GM12878 (cell line): ENCODE measurements at regions not wholly inside any gene's neighbourhood (a gene's known extent, or its start where the extent isn't known, plus 50 kb on each side); places are given as distances from the start of the nearest gene placed in this dataset.

ENCODE experiments used
- ATAC-seq: fragments of 200-7000 bp; cut with Tn5 transposase; 3 replicates; pipeline ENCODE4 v1.9.1; 2020; ENCODE audit warnings: mild to moderate bottlenecking, moderate library complexity
- BruUV-seq: library from RNA; stranded (reverse); fragments of 400-500 nt; replicated peaks from 2 replicates; lab custom pipeline; 2021; lab: Mats Ljungman, UMichigan
- CTCF ChIA-PET: fragments of 300-600 bp; sonication (Branson Sonifier 250); formaldehyde crosslinking; extraction: SDS; loops from one replicate; lab custom pipeline; 2021; ENCODE audit warnings: inconsistent platforms; lab: Yijun Ruan, JAX
- POLR2A ChIA-PET: fragments of 350-600 bp; formaldehyde crosslinking; extraction: SDS; loops from one replicate; lab custom pipeline; 2021; ENCODE audit warnings: inconsistent platforms; lab: Charles Lee
- RAD21 ChIA-PET: fragments of 300-600 bp; sonication (Branson Sonifier 250); formaldehyde crosslinking; loops from one replicate; lab custom pipeline; 2023; ENCODE audit warnings: antibody characterized with exemption; ENCODE audit not compliant: unreplicated experiment; lab: Charles Lee
- SMC1A ChIA-PET: fragments of 300-600 bp; sonication (Branson Sonifier 250); formaldehyde crosslinking; loops from one replicate; lab custom pipeline; 2023; ENCODE audit not compliant: unreplicated experiment, uncharacterized antibody; lab: Charles Lee
- DNase-seq: peaks from one replicate; pipeline ENCODE4 v3.0.0-alpha.2; 2011; ENCODE audit warnings: low read depth, low spot score
- FAIRE-seq: peaks from 3 replicates; lab custom pipeline; 2011; peaks lifted over from hg19 to GRCh38; lab: Jason Lieb, UNC
- H2AFZ ChIP-seq: 2 replicates; pipeline ENCODE4 v1.6.0; 2011; ENCODE audit warnings: low read depth, low read length, control low read depth; ENCODE audit not compliant: control insufficient read depth
- H3K27ac ChIP-seq: 2 replicates; pipeline ENCODE4 v1.5.1; 2011; ENCODE audit warnings: control low read depth; ENCODE audit not compliant: control insufficient read depth, insufficient read depth
- H3K27me3 ChIP-seq, 2 experiments: replicated peaks in 1 of 2; 2 replicates each; pipeline versions ENCODE4 v1.6.0 to v1.6.1; 2011; ENCODE audit warnings: low read length in 1 of 2; ENCODE audit not compliant: control insufficient read depth in 2 of 2, insufficient read depth in 2 of 2
- H3K36me3 ChIP-seq, 2 experiments: 2 replicates each; pipeline ENCODE4 v1.5.1; 2011; ENCODE audit warnings: low read length in 1 of 2; ENCODE audit not compliant: control insufficient read depth in 2 of 2, insufficient read depth in 2 of 2
- H3K4me1 ChIP-seq: 2 replicates; pipeline ENCODE4 v1.6.1; 2011; ENCODE audit warnings: mild to moderate bottlenecking, low read length, moderate library complexity, mixed read lengths; ENCODE audit not compliant: control insufficient read depth, insufficient read depth
- H3K4me2 ChIP-seq: 2 replicates; pipeline ENCODE4 v1.6.0; 2011; ENCODE audit warnings: control low read depth; ENCODE audit not compliant: control insufficient read depth, insufficient read depth
- H3K4me3 ChIP-seq: fragments of 200-600 bp; sonication (generic); 2 replicates; pipeline ENCODE4 v1.5.1; 2016
- H3K79me2 ChIP-seq: 2 replicates; pipeline ENCODE4 v1.6.0; 2011; ENCODE audit warnings: low read length; ENCODE audit not compliant: control insufficient read depth, insufficient read depth
- H3K9ac ChIP-seq: 2 replicates; pipeline ENCODE4 v1.8.0; 2011; ENCODE audit warnings: low read length, control low read depth, mixed read lengths; ENCODE audit not compliant: control insufficient read depth, insufficient read depth
- H3K9me3 ChIP-seq: replicated peaks from 3 replicates; pipeline ENCODE4 v1.5.1; 2011; ENCODE audit warnings: mild to moderate bottlenecking, low read length; ENCODE audit not compliant: control insufficient read depth, insufficient read depth
- H4K20me1 ChIP-seq: 2 replicates; pipeline ENCODE4 v1.6.0; 2011; ENCODE audit not compliant: control insufficient read depth, insufficient read depth
- BRCA1 ChIP-seq: IDR thresholded peaks from 2 replicates; pipeline ENCODE4 v1.6.1; 2011; ENCODE audit warnings: low read depth, low read length, improper control_type of control experiment
- EP300 ChIP-seq, 2 experiments: fragments of 150-350 bp in 1 of 2; IDR thresholded peaks; 2 replicates each; pipeline ENCODE4 v1.6.1; 2011 to 2012; ENCODE audit warnings: low read depth in 2 of 2, low read length in 2 of 2, borderline replicate concordance in 1 of 2, improper control_type of control experiment in 1 of 2, inconsistent platforms in 1 of 2; ENCODE audit not compliant: control insufficient read depth in 1 of 2
- IRF4 ChIP-seq: IDR thresholded peaks from 2 replicates; pipeline ENCODE4 v1.6.1; 2011; ENCODE audit warnings: low read depth, low read length
- KLF5 ChIP-seq: fragments of 450-650 bp; IDR thresholded peaks from 2 replicates; pipeline ENCODE4 v1.6.1; 2014; ENCODE audit warnings: mild to moderate bottlenecking; ENCODE audit not compliant: partially characterized antibody
- MYB ChIP-seq: fragments of 150-350 bp; IDR thresholded peaks from 2 replicates; pipeline ENCODE4 v1.6.1; 2014; ENCODE audit warnings: mild to moderate bottlenecking, low read depth, low read length, borderline replicate concordance
- MYC ChIP-seq: IDR thresholded peaks from 2 replicates; pipeline ENCODE4 v1.6.1; 2011; ENCODE audit warnings: mild to moderate bottlenecking, low read length, moderate library complexity, inconsistent platforms; ENCODE audit not compliant: insufficient read depth, insufficient replicate concordance, insufficient read length, severe bottlenecking
- NFXL1 ChIP-seq: fragments of 450-650 bp; IDR thresholded peaks from 2 replicates; pipeline ENCODE4 v1.6.1; 2017; ENCODE audit warnings: antibody characterized with exemption, mild to moderate bottlenecking, borderline replicate concordance
- POLR2AphosphoS5 ChIP-seq: IDR thresholded peaks from 2 replicates; pipeline ENCODE4 v1.6.1; 2011; ENCODE audit warnings: mild to moderate bottlenecking, low read length, inconsistent platforms
- SUZ12 ChIP-seq: fragments of 200-600 bp; sonication (generic); IDR thresholded peaks from one replicate; pipeline ENCODE4 v1.6.1; 2018; ENCODE audit warnings: antibody characterized with exemption, mild to moderate bottlenecking; ENCODE audit not compliant: unreplicated experiment
- TCF7 ChIP-seq: IDR thresholded peaks from 2 replicates; pipeline ENCODE4 v1.6.1; 2014; ENCODE audit warnings: antibody characterized with exemption, borderline replicate concordance
- ZNF217 ChIP-seq: fragments of 450-650 bp; IDR thresholded peaks from 2 replicates; pipeline ENCODE4 v1.6.1; 2017; ENCODE audit warnings: antibody characterized with exemption, mild to moderate bottlenecking
- WGBS: methylation state at CpG from one replicate; pipeline ENCODE4 v1.1.6; 2016; ENCODE audit warnings: low lambda C conversion rate; ENCODE audit not compliant: insufficient replicate concordance, insufficient coverage; ENCODE audit errors: missing lambda C conversion rate; 5-methylcytosine and 5-hydroxymethylcytosine counted together
- in situ Hi-C: fragments of 300-500 bp; cut with MboI; formaldehyde crosslinking; loops from 9 replicates; pipeline ENCODE4 v1.14.3; 2018; ENCODE audit warnings: mixed read lengths
- intact Hi-C: fragments of 100-400 bp; cut with micrococcal nuclease; formaldehyde crosslinking; loops from one replicate; pipeline ENCODE4 v1.14.2; 2022; ENCODE audit not compliant: unreplicated experiment
- TF ChIP-seq, protein P1 (sequence below): IDR thresholded peaks from 2 replicates; pipeline ENCODE4 v1.6.1; 2011; ENCODE audit warnings: borderline replicate concordance, low read depth, mild to moderate bottlenecking, moderate library complexity, mixed read lengths, low read length; ENCODE audit not compliant: insufficient read depth; ENCODE audit errors: extremely low read length
- TF ChIP-seq, protein P2 (sequence below): fragments of 450-650 bp; IDR thresholded peaks from 2 replicates; pipeline ENCODE4 v1.6.1; 2017; ENCODE audit warnings: antibody characterized with exemption, mild to moderate bottlenecking, moderate library complexity
- TF ChIP-seq, protein P3 (sequence below): IDR thresholded peaks from 2 replicates; pipeline ENCODE4 v1.6.1; 2011; ENCODE audit warnings: mild to moderate bottlenecking, low read depth, low read length, moderate library complexity; ENCODE audit not compliant: insufficient replicate concordance
- TF ChIP-seq, protein P4 (sequence below): fragments of 450-650 bp; IDR thresholded peaks from 2 replicates; pipeline ENCODE4 v1.6.1; 2017; ENCODE audit warnings: mild to moderate bottlenecking, moderate library complexity

DNA sequence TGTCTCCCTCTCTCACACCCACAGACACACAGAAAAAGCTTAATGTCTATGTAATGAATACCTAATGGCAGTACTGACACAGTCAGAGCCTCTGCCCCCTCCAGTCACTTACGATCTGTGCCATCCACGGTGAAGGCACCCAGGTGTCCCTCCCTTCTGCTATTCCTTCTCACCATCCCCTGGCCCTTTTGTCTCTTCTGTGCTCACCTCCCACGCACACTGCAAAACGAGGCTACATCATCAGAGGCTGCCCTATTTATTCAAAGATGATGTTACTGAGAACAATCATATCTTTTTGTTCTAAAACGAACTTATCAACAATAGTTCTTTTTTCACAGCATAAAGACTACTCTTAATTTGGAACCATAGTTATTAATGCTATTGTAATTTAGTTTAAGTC lies 246.9 kb upstream of the MKLN1 start:
- FAIRE-seq (no peak), DNase-seq (no peak)
- no peaks in the 10 kb centered on the region; the same call in 2 of the 3 replicates for H3K9me3 ChIP-seq
- H3K4me1 ChIP-seq, result no peaks in the 10 kb centered on the region
- no peaks in the 10 kb centered on the region for H4K20me1 ChIP-seq
- SMC1A ChIA-PET, result no interaction called here
- POLR2A ChIA-PET, result no interaction called here
- WGBS, result 87% methylated on average over 5 of the region's 5 CpGs
- H3K27ac ChIP-seq, result no peak overlapping the region
- peaks cover 4 to 7% of the 10 kb centered on the region in 2 experiments for H3K36me3 ChIP-seq
- TF ChIP-seq POLR2AphosphoS5 (no peak; the same call in 1 of the 2 replicates), KLF5 (no peak), EP300 (IDR thresholded peaks at IDR 0.05; ENCODE audit: borderline replicate concordance in 1 of 2, control insufficient read depth in 1 of 2, low read depth in 2 of 2, low read length in 2 of 2) (no peak), IRF4 (no peak), ZNF217 (no peak), NFXL1 (no peak), TCF7 (no peak), MYB (no peak), BRCA1 (no peak), MYC (no peak), SUZ12 (no peak)
- TF ChIP-seq, protein P1, sequence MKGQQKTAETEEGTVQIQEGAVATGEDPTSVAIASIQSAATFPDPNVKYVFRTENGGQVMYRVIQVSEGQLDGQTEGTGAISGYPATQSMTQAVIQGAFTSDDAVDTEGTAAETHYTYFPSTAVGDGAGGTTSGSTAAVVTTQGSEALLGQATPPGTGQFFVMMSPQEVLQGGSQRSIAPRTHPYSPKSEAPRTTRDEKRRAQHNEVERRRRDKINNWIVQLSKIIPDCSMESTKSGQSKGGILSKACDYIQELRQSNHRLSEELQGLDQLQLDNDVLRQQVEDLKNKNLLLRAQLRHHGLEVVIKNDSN, result no peak
- TF ChIP-seq, protein P2, sequence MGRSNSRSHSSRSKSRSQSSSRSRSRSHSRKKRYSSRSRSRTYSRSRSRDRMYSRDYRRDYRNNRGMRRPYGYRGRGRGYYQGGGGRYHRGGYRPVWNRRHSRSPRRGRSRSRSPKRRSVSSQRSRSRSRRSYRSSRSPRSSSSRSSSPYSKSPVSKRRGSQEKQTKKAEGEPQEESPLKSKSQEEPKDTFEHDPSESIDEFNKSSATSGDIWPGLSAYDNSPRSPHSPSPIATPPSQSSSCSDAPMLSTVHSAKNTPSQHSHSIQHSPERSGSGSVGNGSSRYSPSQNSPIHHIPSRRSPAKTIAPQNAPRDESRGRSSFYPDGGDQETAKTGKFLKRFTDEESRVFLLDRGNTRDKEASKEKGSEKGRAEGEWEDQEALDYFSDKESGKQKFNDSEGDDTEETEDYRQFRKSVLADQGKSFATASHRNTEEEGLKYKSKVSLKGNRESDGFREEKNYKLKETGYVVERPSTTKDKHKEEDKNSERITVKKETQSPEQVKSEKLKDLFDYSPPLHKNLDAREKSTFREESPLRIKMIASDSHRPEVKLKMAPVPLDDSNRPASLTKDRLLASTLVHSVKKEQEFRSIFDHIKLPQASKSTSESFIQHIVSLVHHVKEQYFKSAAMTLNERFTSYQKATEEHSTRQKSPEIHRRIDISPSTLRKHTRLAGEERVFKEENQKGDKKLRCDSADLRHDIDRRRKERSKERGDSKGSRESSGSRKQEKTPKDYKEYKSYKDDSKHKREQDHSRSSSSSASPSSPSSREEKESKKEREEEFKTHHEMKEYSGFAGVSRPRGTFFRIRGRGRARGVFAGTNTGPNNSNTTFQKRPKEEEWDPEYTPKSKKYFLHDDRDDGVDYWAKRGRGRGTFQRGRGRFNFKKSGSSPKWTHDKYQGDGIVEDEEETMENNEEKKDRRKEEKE, result no peak
- TF ChIP-seq, protein P3, sequence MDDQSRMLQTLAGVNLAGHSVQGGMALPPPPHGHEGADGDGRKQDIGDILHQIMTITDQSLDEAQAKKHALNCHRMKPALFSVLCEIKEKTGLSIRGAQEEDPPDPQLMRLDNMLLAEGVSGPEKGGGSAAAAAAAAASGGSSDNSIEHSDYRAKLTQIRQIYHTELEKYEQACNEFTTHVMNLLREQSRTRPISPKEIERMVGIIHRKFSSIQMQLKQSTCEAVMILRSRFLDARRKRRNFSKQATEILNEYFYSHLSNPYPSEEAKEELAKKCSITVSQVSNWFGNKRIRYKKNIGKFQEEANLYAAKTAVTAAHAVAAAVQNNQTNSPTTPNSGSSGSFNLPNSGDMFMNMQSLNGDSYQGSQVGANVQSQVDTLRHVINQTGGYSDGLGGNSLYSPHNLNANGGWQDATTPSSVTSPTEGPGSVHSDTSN, result no peak
- TF ChIP-seq, protein P4, sequence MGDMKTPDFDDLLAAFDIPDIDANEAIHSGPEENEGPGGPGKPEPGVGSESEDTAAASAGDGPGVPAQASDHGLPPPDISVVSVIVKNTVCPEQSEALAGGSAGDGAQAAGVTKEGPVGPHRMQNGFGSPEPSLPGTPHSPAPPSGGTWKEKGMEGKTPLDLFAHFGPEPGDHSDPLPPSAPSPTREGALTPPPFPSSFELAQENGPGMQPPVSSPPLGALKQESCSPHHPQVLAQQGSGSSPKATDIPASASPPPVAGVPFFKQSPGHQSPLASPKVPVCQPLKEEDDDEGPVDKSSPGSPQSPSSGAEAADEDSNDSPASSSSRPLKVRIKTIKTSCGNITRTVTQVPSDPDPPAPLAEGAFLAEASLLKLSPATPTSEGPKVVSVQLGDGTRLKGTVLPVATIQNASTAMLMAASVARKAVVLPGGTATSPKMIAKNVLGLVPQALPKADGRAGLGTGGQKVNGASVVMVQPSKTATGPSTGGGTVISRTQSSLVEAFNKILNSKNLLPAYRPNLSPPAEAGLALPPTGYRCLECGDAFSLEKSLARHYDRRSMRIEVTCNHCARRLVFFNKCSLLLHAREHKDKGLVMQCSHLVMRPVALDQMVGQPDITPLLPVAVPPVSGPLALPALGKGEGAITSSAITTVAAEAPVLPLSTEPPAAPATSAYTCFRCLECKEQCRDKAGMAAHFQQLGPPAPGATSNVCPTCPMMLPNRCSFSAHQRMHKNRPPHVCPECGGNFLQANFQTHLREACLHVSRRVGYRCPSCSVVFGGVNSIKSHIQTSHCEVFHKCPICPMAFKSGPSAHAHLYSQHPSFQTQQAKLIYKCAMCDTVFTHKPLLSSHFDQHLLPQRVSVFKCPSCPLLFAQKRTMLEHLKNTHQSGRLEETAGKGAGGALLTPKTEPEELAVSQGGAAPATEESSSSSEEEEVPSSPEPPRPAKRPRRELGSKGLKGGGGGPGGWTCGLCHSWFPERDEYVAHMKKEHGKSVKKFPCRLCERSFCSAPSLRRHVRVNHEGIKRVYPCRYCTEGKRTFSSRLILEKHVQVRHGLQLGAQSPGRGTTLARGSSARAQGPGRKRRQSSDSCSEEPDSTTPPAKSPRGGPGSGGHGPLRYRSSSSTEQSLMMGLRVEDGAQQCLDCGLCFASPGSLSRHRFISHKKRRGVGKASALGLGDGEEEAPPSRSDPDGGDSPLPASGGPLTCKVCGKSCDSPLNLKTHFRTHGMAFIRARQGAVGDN, result no peak
- TF ChIP-seq, all 136 proteins: peak for 0
- Histone ChIP-seq H3K9ac (no peak overlapping the region), H3K27me3 (no peaks in the 10 kb centered on the region), H3K79me2 (peaks cover 1% of the 10 kb centered on the region), H3K4me2 (no peak overlapping the region), H3K4me3 (no peak overlapping the region), H2AFZ (no peak overlapping the region)
- BruUV-seq, result no TSS peak
- intact Hi-C loops, result no loop called here
- ChIA-PET CTCF (no interaction called here), RAD21 (interaction anchor here (0.6 kb wide), 1 partner anchor 170 kb away, joined by 3 read pairs; no protein-coding TSS in a partner anchor)
- ATAC-seq, result no peak
- in situ Hi-C loops, result no loop called here
